Astrocyte of the spinal cord (primary cell): ENCODE measurements at regions not wholly inside any gene's neighbourhood (a gene's known extent, or its start where the extent isn't known, plus 50 kb on each side); places are given as distances from the start of the nearest gene placed in this dataset.

Experiments
- DNase-seq: peaks from one replicate; pipeline ENCODE4 v3.0.0; 2011; ENCODE audit warnings: low read depth, low spot score
- H3K4me3 ChIP-seq: 2 replicates; pipeline ENCODE4 v1.5.1; 2011; ENCODE audit warnings: low read depth, mild to moderate bottlenecking, low read length, moderate library complexity
- in situ Hi-C: cut with HindIII; loops from 2 replicates; pipeline ENCODE4 v1.10.0; 2017; ENCODE audit warnings: low sequenced_read_pairs
- TF ChIP-seq, protein P1 (sequence below): IDR thresholded peaks from 2 replicates; pipeline ENCODE4 v1.5.1; 2012; ENCODE audit warnings: low read depth, mild to moderate bottlenecking, low read length, inconsistent platforms

GRCh38 chr1:96187020-96187419 lies 534.6 kb upstream of the PTBP2 start:
- TF ChIP-seq, protein P1, sequence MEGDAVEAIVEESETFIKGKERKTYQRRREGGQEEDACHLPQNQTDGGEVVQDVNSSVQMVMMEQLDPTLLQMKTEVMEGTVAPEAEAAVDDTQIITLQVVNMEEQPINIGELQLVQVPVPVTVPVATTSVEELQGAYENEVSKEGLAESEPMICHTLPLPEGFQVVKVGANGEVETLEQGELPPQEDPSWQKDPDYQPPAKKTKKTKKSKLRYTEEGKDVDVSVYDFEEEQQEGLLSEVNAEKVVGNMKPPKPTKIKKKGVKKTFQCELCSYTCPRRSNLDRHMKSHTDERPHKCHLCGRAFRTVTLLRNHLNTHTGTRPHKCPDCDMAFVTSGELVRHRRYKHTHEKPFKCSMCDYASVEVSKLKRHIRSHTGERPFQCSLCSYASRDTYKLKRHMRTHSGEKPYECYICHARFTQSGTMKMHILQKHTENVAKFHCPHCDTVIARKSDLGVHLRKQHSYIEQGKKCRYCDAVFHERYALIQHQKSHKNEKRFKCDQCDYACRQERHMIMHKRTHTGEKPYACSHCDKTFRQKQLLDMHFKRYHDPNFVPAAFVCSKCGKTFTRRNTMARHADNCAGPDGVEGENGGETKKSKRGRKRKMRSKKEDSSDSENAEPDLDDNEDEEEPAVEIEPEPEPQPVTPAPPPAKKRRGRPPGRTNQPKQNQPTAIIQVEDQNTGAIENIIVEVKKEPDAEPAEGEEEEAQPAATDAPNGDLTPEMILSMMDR: no peak
- DNase-seq: no peak
- in situ Hi-C loops: no loop called here
- no peak overlapping the region for H3K4me3 ChIP-seq

DNA sequence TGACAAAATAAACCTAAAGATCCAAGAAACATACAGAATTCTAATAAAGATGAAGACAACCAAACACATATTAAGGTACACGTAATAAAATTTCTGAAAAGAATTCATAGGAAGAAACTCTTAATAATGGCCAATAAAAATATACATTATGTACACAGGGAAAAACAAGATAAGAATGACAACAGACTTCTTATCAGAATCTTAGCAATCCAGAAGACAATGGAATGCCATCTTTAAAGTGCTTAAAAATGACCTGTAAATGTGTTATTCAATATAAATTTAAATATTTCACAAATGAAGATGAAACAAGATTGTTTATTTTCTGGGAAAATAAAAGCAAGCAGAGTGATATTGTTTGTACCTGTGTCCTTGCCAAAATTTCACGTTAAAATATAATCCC lies 530.4 kb upstream of the PTBP2 start:
- H3K4me3 ChIP-seq: no peak overlapping the region
- in situ Hi-C loops: no loop called here
- no peak for DNase-seq
- TF ChIP-seq, protein P1: no peak

DNA sequence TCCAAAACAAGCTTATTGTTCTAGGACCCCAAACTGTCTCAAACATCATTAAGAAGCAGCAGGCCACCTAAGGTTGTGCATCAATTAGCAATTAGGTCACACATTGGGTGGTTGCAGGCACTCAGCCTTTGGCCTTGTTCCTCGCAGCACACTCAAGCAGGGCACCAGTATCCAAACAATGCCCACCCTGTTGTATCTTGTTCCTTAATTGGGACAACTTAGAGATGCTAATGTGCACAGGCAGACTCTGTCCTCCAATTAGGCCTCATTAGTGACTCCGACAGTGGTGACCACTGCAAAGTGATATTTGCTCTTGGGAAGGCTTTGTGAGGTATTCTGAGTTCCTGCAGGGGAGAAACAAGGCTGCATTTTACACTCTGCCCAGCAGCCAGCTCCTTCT lies 515.1 kb upstream of the PTBP2 start:
- TF ChIP-seq, protein P1: no peak
- in situ Hi-C loops: no loop called here
- no peak overlapping the region for H3K4me3 ChIP-seq
- no peak for DNase-seq

DNA sequence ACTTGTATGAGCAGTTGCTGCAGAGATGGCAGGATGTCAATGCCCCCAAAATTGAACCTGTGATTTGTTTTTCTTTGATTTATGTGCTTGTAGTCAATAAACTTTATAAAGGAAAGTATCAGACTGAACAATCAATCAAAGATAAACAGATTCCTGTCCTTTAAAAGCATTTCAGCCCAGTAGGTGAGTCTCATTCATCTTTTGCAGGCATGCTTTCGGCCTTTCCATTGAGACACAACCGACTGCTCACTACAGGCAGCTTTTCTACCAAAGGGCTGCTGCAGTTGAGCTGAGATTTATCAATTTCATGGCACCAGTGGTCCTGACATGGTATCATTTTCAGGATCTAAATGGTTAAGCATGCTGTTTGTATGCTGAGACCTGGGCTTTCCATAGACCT lies 513.6 kb upstream of the PTBP2 start:
- no peak for DNase-seq
- no peak overlapping the region for H3K4me3 ChIP-seq
- in situ Hi-C loops: no loop called here
- TF ChIP-seq, protein P1: no peak

DNA sequence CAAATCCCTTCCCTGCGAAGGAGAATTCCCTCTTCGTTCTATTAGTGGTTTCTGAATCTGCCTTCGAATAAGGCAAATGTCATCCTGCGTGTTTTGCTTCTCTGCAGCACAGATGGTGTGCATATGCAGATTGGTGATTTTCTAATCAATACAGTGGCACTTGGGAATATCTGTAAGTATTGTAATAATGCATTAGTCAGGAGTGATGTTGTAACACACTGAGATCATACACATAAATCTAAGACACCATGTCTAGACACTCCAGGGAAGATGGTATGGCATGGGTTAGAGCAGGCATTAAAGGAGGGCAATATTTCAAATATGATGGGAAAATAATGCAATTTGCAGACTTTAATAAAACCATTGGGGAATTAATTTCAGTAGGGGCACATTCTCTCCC lies 513.2 kb upstream of the PTBP2 start:
- no peak for DNase-seq
- no peak overlapping the region for H3K4me3 ChIP-seq
- in situ Hi-C loops: no loop called here
- TF ChIP-seq, protein P1: no peak

- H3K4me3 ChIP-seq: no peak overlapping the region
- DNase-seq: no peak
- in situ Hi-C loops: no loop called here
- TF ChIP-seq, protein P1: no peak
Observed at GRCh38 chr1:96210054-96210453, 511.5 kb upstream of the PTBP2 start.

GRCh38 chr1:96211202-96211601 lies 510.4 kb upstream of the PTBP2 start:
- in situ Hi-C loops: no loop called here
- TF ChIP-seq, protein P1: no peak
- no peak for DNase-seq

More at GRCh38 chr1:96211202-96211601, 510.4 kb upstream of the PTBP2 start:
- H3K4me3 ChIP-seq: no peak overlapping the region
